PC-9 (cell line): ENCODE measurements at regions not wholly inside any gene's neighbourhood (a gene's known extent, or its start where the extent isn't known, plus 50 kb on each side); places are given as distances from the start of the nearest gene placed in this dataset.

Experiments
- CTCF ChIP-seq: fragments of 200-600 bp; sonication (generic); conservative IDR thresholded peaks from 2 replicates; pipeline ENCODE4 v1.6.1; 2017; ENCODE audit warnings: mixed run types, antibody characterized with exemption, mild to moderate bottlenecking, moderate library complexity
- EZH2 ChIP-seq: fragments of 200-600 bp; sonication (generic); IDR thresholded peaks from 2 replicates; pipeline ENCODE4 v1.8.0; 2017; ENCODE audit warnings: antibody characterized with exemption, low read depth

- TF ChIP-seq CTCF (no peak), EZH2 (no peak)
Observed at GRCh38 chr10:61822781-61823230, 78.7 kb upstream of the ARID5B start.
